Ishikawa (cell line): ENCODE measurements at regions not wholly inside any gene's neighbourhood (a gene's known extent, or its start where the extent isn't known, plus 50 kb on each side); places are given as distances from the start of the nearest gene placed in this dataset.

Source experiments
- TF ChIP-seq, protein P1 (sequence below): IDR thresholded peaks from 2 replicates; pipeline ENCODE4 v1.6.1; 2012
- TF ChIP-seq, protein P2 (sequence below): IDR thresholded peaks from 2 replicates; pipeline ENCODE4 v1.6.1; 2012

DNA sequence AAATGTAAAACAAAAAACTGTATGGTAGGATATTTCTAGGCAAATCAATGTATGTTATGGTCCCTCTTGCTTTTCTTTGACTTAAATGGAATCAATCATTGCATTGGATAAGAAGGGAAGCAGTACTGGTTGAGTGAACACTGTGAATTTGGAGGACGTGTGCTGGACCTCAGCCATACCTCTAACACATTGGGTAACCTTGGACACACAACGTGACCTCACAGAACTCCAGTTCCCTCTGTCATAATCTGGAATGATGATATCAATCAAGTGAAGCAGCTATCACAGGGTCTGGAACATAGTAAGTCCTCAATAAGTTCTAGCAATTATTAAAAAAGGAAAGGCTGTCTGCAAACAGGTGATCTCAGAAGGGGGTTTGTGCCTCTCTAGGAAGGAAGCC is 474.9 kb upstream of the TCF4 start:
- TF ChIP-seq, protein P1, sequence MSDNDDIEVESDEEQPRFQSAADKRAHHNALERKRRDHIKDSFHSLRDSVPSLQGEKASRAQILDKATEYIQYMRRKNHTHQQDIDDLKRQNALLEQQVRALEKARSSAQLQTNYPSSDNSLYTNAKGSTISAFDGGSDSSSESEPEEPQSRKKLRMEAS: no peak
- TF ChIP-seq, protein P2, sequence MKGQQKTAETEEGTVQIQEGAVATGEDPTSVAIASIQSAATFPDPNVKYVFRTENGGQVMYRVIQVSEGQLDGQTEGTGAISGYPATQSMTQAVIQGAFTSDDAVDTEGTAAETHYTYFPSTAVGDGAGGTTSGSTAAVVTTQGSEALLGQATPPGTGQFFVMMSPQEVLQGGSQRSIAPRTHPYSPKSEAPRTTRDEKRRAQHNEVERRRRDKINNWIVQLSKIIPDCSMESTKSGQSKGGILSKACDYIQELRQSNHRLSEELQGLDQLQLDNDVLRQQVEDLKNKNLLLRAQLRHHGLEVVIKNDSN: no peak
